Adrenal gland (tissue), 5 donors: ENCODE measurements at regions not wholly inside any gene's neighbourhood (a gene's known extent, or its start where the extent isn't known, plus 50 kb on each side); places are given as distances from the start of the nearest gene placed in this dataset.

Experiments used
- CTCF ChIP-seq, 6 experiments: fragments of 450-650 bp in 4 of 6; fragments of 200-600 bp in 2 of 6; sonication (generic) in 1 of 6; IDR thresholded peaks; 1 replicate in 5 of 6; 2 replicates in 1 of 6; pipeline versions ENCODE4 v1.5.1 to v1.8.0; 2016 to 2021; ENCODE audit warnings: antibody characterized with exemption in 6 of 6, mild to moderate bottlenecking in 2 of 6, moderate library complexity in 1 of 6
- POLR2A ChIP-seq, 2 donors: fragments of 450-650 bp; IDR thresholded peaks; one replicate each; pipeline ENCODE4 v1.6.1; 2017; ENCODE audit warnings: antibody characterized with exemption in 2 of 2, mild to moderate bottlenecking in 2 of 2, moderate library complexity in 1 of 2
- donor health status: DM: no; HTN: no; CAD: no.

- TF ChIP-seq POLR2A (IDR thresholded peaks at IDR 0.05) (no peak), CTCF (IDR thresholded peaks at IDR 0.05) (no peak)
Measured at GRCh38 chrX:39140581-39140980, 339.3 kb downstream of the MID1IP1 start.
